SH-SY5Y (cell line): ENCODE measurements at regions not wholly inside any gene's neighbourhood (a gene's known extent, or its start where the extent isn't known, plus 50 kb on each side); places are given as distances from the start of the nearest gene placed in this dataset.

Source experiments
- GATA2 ChIP-seq: IDR thresholded peaks from 2 replicates; pipeline ENCODE4 v1.6.1; 2011; ENCODE audit warnings: mild to moderate bottlenecking, low read depth, low read length
- GATA3 ChIP-seq: IDR thresholded peaks from 2 replicates; pipeline ENCODE4 v1.6.1; 2011; ENCODE audit warnings: low read depth, mild to moderate bottlenecking, low read length, moderate library complexity

- TF ChIP-seq GATA3 = no peak
- no peak for TF ChIP-seq GATA2
Measured at GRCh38 chr3:72338942-72339669, 509.1 kb downstream of the SHQ1 start.
